Renal pelvis (tissue), 1 donor: ENCODE measurements at regions not wholly inside any gene's neighbourhood (a gene's known extent, or its start where the extent isn't known, plus 50 kb on each side); places are given as distances from the start of the nearest gene placed in this dataset.
"Not testable (repeated sequence)": the region's sequence is repeated elsewhere in the genome, so short reads cannot be mapped to it uniquely, and the experiment has no call there.

Experiments used
- DNase-seq: peaks from one replicate; pipeline ENCODE4 v3.0.0-alpha.2; 2013

DNA sequence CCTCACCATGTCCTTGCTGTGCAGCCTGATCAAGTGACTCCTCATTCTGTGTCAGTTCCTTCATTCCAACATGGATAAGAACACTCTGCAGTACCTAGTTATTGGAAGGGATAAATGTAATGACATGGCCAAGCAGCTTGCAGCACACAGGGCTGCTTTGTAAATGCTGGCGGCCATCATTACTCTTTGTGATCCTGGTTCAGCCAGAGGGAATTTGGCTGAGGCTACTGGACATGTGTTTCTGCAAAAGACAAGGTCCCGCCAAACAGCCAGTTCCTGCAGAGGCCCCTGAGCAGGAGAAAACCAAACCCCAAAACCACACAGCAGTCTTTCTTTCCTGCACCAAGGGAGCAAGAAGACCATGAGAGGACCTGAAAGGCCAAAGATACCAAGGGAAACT is 495.8 kb downstream of the AJAP1 start:
- DNase-seq = no peak

DNA sequence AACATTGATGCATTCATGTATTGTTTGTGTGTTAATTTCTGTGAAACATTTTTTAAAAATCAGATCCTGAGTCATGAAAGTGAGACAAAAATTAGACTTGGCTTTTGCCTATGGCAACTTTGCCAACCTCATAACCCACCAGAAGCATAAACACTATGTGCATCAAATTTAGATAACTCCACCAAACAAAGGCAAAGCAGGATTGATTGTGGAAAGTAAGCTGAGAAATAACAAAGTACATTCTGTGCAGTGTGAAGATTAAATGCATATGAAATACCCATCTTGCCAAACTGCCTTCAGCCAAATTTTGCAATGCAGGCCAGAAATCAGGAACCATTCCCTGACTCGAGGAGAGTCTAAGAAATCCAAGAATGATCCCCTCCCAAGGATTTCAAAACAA is 493.4 kb downstream of the AJAP1 start:
- DNase-seq = no peak

DNA sequence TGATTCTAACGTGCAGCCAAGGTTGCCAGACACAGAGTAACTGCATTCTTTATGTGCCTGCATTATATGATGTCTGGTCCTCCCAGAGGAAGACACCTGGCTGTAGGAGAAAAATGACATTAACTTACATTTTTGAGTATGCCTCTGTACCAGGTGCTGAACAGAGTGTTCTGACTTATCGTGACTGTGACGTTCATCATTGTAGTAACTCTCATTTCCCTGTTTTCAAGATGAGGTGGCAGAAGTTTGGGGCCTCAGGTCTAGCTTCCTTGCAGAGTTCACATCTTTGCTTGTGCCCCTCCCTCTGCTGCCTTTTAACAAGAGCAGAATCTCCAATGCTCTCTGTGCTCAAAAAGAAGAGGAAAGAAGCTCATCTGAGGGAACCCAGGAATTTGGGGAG is 488.0 kb downstream of the AJAP1 start:
- no peak for DNase-seq

DNA sequence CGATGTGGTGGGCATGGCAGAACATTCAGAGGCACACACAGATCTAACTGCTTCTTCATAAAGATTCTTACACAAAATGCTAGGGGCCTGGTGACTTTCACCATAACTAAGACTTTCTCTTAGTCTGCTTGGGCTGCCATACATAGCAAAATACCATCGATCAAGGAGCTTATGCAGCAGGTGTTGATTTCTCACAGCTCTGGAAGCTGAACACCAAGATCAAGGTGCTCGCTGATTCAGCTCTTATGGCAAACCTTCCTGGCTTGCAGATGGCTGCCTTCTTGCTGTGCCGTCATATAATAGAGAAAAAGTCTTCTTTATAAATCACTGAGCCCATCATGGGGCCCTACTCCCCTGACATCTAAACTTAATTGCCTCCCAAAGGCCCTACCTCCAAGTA is 487.3 kb downstream of the AJAP1 start:
- DNase-seq = no peak

DNA sequence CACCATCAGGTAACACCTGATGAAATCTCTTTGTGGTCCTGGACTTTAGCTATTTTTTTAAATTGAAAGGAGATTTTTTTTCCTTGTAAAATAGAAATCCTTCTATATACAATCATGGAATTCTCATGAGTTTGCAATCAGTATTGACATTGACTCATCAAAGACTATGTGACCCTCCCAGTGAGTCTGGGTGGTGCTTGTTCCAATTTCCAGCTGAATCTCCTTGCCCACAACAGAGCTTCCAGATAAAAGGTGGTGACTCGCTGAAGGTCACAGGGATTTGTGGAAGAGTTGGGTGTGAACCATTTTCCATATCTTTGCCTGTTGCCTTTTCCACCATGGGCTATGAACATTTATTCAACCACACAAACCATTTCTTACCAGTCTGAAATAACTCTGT is 486.6 kb downstream of the AJAP1 start:
- DNase-seq = no peak

DNA sequence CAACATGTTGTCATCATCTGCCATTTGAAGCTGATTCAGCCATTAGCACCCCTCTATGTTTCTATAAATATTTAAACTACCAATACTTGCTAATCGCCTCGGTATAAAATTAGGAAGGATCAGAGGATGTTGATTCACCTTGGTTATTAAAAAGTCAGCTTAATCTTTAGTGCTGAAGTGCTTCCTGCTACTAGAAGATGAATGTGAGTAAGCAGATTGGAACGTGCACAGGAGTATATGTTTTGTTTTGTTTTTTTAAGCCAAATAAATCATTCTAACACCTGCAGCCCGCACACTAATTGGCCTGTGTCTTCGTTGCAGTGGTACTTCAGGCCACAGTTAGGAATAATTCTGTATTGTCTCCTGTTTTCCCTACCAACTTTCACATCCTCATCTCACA is 485.7 kb downstream of the AJAP1 start:
- no peak for DNase-seq

DNA sequence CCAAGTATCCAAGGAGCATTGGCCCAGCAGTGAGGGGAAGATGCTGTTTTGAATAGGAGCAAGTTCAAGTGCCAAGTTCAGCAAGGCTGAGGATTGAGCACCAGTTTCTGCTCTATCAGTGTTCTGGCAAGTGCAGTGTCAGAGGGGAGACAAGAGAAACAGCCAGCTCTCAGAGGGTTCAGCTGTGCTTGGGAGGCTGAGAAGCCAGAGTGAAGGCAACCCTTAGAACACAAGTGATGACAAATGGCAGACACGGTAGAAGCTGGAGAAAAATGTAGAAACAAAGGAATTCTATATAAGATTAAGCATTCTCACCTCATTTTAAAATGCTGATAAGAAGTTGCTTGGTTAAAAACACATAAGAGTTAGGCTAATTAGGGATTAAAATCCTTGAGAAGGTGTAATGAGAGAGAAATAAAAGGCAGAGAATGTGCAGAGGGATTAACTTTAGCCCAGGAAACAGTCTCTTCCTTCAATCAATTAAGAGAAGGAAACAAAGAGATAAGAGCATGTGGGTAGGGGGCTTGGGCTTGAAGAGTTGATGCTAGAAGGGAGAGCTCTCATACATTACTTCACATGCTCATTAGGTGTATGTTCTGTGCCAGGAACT is 475.4 kb downstream of the AJAP1 start:
- DNase-seq = no peak

DNA sequence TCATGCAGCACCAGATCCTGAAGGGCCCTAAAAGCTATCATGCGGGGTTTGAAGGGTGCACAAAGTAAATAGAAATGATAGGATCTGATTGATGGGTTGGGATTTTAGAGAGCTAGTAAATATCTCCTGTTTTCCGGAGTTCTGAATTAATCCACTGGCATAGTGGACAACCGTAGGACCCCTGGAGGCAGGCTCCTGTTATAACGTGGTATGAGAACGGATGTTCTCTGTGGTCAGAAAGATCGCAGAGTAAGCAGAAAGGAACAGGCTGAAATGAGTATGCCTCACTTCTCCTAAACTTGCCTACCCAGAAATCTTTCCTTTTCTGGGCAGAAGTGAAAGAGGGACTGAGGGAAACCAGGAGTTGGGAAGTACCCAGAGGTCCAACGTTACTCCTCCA is 470.8 kb downstream of the AJAP1 start:
- DNase-seq = no peak

DNA sequence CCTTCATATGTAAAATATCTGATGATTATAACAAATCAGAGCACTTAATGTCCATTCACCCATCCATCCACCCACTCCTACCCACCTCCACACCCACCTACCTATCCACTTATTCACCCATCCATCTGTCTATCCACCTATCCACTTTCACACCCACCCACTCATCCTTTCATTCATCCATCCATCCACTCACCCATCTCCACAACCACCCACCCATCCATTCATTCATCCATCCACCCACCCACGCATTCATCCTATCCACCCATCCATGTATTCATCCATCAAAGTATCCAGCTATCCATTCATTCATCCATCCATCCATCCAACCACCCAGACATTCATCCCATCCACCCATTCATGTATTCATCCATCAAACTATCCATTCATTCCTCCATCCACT is 466.1 kb downstream of the AJAP1 start:
- DNase-seq = no peak

DNA sequence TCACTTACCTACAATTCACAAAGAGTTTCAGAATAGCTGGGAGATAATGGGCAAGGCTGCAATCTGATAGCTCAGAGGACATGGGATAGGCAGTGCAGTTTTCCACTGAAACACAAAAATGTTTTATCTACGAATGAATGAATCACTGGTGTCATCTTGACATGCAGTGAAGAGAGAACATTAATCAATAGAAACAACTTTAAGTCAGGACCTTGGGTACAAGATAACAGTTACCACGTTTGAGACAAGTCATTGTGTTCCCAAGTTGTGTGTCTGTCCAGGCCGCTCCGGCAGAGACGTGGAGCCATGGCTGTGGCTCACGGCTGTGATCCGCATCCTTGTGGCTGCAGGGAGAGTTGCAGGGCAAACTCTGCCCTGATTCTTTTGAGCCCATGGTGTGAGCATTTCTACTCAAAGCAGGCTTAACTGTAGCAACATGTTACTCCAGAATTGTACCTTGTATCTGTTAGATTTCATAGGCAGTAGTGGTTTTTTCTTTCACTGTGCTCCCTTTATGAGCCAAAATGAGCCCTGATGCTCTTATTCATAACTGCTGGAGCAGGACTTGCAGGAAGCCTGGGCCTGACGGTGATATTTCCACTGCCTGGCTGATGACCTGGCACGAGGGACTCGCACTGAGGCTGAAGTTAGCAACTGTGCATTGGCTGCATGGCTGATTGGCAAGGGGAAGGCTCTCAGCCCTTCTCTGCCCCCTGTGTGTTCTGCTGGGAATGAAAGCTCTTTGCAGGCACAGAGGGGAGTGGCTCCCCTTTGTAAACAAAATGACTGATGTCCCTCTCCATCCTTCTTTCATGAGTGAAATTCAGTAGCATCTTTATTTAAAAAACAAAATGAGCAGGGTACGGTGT is 465.2 kb downstream of the AJAP1 start:
- no peak for DNase-seq

DNA sequence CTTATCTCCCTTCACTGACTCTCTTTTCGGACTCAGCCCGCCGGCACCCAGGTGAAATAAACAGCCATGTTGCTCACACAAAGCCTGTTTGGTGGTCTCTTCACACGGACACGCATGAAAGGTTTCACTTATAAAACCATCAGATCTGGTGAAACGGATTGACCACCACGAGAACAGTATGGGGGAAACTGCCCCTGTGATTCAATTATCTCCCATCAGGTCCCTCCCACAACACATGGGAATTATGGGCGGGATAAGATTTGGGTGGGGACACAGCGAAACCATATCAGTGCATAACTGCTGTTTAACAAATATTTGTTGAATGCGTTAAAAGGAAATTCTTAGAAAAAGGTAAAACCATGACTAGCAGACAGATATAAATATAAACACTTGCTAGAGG is 464.4 kb downstream of the AJAP1 start:
- DNase-seq = not testable (repeated sequence)

DNA sequence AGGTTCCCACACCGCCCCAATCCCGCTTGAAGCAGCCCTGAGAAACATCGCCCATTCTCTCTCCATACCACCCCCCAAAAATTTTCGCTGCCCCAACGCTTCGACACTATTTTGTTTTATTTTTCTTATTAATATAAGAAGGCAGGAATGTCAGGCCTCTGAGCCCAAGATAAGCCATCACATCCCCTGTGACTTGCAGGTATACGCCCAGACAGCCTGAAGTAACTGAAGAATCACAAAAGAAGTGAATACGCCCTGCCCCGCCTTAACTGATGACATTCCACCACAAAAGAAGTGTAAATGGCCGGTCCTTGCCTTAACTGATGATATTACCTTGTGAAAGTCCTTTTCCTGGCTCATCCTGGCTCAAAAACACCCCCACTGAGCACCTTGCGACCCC is 463.9 kb downstream of the AJAP1 start:
- DNase-seq = not testable (repeated sequence)

DNA sequence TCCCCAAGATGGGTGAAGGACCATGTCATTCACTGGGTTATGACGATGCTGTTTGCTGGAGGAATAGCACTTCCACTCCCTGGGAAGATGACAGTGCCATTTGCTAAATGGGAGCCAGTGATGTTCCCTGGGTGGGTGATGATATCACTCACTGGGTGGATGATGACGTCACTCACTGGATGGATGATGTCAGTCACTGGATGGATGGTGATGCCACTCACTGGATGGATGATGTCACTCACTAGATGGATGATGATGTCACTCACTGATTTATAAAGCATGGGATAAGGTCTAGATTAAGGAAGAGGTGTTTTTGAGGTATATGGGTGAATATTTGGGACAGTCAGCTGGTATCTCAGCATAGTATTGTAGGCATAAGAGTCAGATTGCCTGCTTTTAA is 457.2 kb downstream of the AJAP1 start:
- DNase-seq = no peak

DNA sequence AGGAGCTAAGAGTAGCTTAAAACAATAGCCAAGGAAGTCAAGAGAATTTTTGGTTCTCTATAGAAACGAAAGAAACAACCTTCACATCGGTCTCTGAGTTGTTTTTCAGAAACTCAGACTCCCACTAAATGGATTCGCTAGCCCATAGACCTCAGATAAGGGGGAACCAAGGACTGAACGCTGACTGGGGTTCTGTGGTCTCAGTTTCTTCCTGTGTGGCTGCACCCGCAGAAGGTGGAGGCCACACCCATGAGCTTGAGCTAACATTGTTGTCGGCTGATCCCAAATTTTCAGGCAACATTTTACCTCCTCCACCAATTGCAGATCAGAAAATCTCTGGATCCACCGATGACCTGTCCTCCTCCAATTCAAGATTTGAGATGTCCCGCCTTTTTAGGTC is 456.1 kb downstream of the AJAP1 start:
- DNase-seq = no peak

DNA sequence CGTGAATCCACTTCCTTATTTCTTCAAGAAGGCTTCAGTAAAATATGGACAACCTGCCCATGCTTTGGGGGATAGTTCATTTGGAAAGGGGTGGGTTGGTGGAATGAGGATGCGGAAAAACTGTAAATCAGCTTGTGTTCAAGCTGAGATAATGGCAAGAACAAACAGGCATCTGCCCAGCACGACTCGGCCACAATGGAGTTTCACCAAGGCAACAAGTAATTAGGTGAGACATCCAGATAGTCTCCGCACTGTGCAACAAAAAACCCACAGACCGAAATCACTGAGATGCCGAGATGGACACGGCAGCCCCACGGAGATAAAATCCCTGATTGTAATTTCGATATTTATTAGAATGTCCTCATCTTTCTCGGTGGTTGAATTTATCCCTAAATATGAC is 455.2 kb downstream of the AJAP1 start:
- DNase-seq = no peak

DNA sequence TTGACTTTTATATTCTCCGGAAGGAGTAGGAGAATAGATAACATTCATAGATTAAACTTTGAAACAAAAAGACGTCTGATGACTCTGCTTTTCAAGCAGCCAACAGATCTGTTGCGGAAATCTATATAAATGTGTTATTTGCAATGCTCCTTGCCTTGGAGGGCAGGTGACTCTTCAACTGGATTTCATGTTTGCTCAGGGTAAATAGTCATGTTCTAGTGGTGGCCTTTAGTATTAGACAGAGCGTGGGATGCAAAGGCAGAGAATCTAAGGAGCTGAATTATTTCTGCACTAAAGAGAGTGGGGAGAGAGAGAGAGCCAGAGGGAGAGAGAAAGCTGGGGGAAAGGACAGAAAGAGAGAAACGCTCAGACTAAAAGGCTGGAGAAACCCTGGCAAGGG is 454.3 kb downstream of the AJAP1 start:
- no peak for DNase-seq

DNA sequence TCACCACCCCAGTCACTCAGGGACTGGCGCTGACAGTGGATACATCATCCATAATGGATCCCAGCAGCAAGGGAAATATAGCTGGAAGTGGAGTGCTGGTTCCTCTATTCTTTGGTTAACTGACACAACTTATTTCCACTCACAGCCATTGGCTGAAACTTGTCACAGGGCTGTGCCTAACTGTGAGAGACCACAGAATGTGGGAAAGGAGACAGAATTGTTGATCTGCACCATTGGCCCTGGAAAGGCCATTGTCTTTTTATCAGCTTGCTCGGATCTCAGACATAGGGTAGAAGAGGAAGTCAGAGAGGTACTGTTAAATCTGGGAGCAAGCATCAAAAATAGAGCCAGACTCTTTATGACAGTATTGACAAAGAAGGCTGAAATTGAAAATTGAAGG is 451.3 kb downstream of the AJAP1 start:
- no peak for DNase-seq

DNA sequence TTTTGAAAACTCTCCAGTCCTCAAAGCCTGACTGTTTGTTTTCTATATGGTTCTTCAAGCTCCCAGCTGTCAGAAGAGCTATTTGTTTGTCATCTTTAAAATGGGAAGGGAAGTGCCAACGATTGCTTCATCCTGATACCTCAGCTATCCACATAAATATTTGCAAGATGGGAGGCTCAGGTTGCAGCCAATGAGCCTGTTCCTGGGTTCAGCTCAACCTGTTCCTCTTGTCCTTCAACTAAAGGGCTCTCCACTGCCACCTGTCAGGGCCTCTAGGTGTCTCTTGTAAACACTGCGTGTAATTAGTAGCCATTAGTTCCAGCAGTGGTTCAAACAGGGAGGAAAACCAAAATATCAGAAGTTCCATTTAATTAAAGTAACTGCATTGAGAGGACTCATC is 445.1 kb downstream of the AJAP1 start:
- no peak for DNase-seq

DNA sequence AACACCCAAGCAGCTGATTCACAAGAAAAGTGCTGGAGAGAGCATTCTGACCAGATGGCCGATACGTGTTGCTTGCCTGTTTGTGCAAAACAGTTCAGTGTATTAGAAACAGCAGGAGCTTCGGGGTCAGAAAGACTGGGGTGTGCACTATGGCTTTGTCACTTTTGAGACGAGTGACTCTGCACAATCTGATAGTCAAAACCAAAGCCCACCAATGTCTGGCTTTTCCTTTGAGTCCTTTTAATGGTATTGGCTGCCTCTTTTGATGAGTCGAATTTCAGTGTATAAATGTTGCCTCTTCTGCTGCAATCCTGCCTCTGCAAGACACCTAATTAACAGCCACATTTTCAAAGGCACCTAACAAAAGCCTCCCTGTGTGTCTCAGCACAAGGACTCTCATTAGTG is 444.6 kb downstream of the AJAP1 start:
- DNase-seq = no peak

DNA sequence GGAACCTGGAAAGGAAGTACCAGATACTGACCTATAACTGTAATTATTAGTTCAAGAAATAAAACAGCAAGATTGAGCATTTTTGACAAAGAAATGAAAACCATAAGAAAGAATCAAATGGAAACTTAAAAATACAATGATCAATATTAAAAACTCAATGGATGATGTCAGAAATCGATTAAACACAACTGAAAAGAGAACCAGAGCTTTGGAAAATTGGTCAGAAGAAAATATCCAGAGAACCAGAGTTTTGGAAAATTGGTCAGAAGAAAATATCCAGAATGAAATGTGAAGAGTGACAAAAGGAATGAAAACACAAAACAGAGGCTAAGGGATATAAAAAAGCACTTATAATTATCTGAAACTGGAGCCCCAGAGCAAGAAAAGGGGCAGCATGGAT is 438.6 kb downstream of the AJAP1 start:
- no peak for DNase-seq

DNA sequence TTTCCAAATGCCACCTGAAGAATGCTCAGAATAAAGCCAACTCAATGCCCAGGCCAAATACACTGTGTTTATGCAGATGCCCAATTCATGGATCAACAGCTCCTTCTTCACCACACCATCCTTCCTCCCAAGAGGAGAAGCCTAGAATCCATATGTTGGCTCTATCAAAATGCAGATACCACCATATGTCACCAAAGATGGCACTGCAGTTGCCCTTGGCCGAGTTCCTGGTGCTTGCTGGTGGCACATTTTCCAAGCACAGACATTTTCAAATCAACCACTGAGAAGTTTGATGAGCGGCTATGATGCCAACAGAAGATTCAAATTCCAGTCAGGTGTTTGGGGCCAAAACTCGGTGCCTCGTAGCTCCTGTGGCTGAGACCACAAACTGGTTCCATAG is 430.3 kb downstream of the AJAP1 start:
- DNase-seq = no peak

DNA sequence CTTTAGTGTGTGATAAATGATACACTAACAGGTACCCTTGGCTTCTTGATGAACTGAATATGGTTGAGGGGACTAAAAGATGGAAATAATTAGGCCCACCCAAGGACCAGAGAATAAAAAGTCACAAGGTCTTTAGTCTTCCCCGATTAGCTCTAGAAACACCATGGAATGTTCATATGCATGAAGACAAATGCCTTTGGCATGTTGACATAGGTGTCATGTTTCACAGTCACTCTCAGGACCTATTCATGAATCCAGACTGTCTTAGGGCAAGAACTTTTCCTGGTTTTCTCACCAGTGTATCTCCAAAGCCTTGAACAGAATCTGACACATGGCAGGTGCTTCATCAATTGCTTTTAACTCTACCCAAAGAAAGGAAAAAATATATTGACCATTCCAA is 412.8 kb downstream of the AJAP1 start:
- peak; percentile 42 for DNase-seq

DNA sequence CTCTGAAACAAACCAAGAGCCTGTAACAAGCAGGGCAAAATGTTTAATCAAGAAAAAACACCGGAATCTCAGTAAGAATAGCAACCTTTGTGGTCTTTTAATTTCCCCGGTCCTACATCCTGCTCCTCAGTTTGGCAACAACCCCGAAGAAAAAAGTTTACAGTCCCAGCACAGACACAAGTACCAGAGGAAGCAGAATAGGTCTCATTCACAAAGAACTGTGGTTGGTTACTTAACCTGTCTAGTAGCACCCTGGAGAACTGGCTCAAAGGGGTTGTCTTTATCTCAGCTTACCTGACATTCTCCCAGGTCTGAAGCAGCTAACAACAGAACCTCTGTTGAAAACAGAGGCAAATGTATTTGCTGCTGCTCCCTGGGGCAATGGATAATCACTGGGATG is 399.3 kb downstream of the AJAP1 start:
- no peak for DNase-seq

DNA sequence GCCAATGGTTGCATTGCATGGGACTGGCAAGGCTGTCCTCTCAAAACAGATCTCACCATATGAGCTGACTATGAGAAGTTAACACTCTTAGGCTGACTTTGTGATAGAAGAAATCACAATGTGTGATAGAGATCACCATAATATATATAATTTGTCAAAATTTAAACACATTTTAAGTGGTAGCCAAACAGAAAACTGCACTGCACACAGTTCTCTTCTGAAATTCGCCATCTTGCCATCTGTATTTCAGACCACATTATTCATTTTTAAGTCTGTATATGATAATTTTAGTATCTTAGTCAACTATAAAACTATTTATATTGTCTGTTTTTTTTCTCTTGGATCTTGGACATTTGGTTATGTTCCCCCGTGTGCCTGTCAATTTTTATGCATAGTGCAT is 374.7 kb downstream of the AJAP1 start:
- DNase-seq = no peak
